DND-41 (cell line): ENCODE measurements at regions not wholly inside any gene's neighbourhood (a gene's known extent, or its start where the extent isn't known, plus 50 kb on each side); places are given as distances from the start of the nearest gene placed in this dataset.

Source experiments
- ATAC-seq: fragments of 200-7000 bp; cut with Tn5 transposase; 3 replicates; pipeline ENCODE4 v1.9.1; 2021; ENCODE audit warnings: low read depth; ENCODE audit not compliant: insufficient read depth
- DNase-seq: peaks from one replicate; pipeline ENCODE4 v3.0.0-alpha.2; 2020
- H2AFZ ChIP-seq: 2 replicates; pipeline ENCODE4 v1.6.0; 2012; ENCODE audit warnings: low read depth, low read length
- H3K27ac ChIP-seq: 2 replicates; pipeline ENCODE4 v1.5.1; 2012; ENCODE audit warnings: low read length, inconsistent platforms
- H3K27me3 ChIP-seq: fragments of 200-600 bp; sonication (generic); 2 replicates; pipeline ENCODE4 v1.6.0; 2012; ENCODE audit warnings: low read length, mild to moderate bottlenecking, inconsistent platforms; ENCODE audit not compliant: insufficient read depth, poor library complexity
- H3K36me3 ChIP-seq: 2 replicates; pipeline ENCODE4 v1.5.1; 2012; ENCODE audit warnings: low read length, inconsistent platforms; ENCODE audit not compliant: insufficient read depth
- H3K4me1 ChIP-seq: 2 replicates; pipeline ENCODE4 v1.5.1; 2012; ENCODE audit warnings: mild to moderate bottlenecking, low read length; ENCODE audit not compliant: insufficient read depth
- H3K4me2 ChIP-seq: 2 replicates; pipeline ENCODE4 v1.6.0; 2012; ENCODE audit warnings: mild to moderate bottlenecking, moderate library complexity, low read length, inconsistent platforms; ENCODE audit not compliant: insufficient read depth
- H3K4me3 ChIP-seq, 2 experiments: fragments of 200-600 bp in 1 of 2; shearing (Covaris generic) in 1 of 2; 2 replicates each; pipeline ENCODE4 v1.5.1; 2012 to 2016; ENCODE audit warnings: inconsistent platforms in 2 of 2, low read length in 2 of 2, mild to moderate bottlenecking in 2 of 2, low read depth in 1 of 2, moderate library complexity in 1 of 2
- H3K79me2 ChIP-seq: 2 replicates; pipeline ENCODE4 v1.6.0; 2012; ENCODE audit warnings: low read length, inconsistent platforms; ENCODE audit not compliant: insufficient read depth
- H3K9ac ChIP-seq: 2 replicates; pipeline ENCODE4 v1.6.0; 2012; ENCODE audit warnings: low read depth, mild to moderate bottlenecking, inconsistent platforms, low read length, moderate library complexity
- H3K9me3 ChIP-seq: 2 replicates; pipeline ENCODE4 v1.5.1; 2012; ENCODE audit warnings: low read length, moderate library complexity, mild to moderate bottlenecking, inconsistent platforms; ENCODE audit not compliant: insufficient read depth, severe bottlenecking
- H4K20me1 ChIP-seq: 2 replicates; pipeline ENCODE4 v1.6.0; 2012; ENCODE audit warnings: low read length; ENCODE audit not compliant: insufficient read depth
- EZH2 ChIP-seq: IDR thresholded peaks from 3 replicates; pipeline ENCODE4 v1.6.1; 2012; ENCODE audit warnings: borderline replicate concordance, low read depth, mild to moderate bottlenecking, moderate library complexity, low read length, inconsistent platforms; ENCODE audit not compliant: severe bottlenecking
- TF ChIP-seq, protein P1 (sequence below): IDR thresholded peaks from 2 replicates; pipeline ENCODE4 v1.5.1; 2012; ENCODE audit warnings: borderline replicate concordance, low read length, moderate library complexity, mild to moderate bottlenecking; ENCODE audit not compliant: poor library complexity, severe bottlenecking; ENCODE audit errors: extremely low read depth

DNA sequence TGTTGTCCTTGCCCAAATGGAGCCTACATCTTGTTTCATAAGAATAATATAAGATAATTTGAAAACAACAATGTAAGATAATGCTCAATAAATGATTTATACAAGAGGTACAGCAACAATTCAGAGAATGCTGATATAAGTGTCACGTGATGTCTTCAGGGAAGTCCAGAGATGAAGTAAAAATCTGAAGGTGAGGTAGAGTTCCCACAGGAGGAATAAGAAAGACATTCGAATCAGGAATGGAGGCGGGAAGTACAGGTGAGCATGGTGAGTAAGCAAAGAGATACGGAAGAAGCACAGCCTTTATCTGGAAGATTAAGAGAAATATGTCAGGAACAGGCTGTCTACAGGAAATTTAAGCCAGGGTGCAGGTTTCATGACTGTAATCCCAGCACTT lies 165.9 kb upstream of the MARCKS start:
- TF ChIP-seq, protein P1, sequence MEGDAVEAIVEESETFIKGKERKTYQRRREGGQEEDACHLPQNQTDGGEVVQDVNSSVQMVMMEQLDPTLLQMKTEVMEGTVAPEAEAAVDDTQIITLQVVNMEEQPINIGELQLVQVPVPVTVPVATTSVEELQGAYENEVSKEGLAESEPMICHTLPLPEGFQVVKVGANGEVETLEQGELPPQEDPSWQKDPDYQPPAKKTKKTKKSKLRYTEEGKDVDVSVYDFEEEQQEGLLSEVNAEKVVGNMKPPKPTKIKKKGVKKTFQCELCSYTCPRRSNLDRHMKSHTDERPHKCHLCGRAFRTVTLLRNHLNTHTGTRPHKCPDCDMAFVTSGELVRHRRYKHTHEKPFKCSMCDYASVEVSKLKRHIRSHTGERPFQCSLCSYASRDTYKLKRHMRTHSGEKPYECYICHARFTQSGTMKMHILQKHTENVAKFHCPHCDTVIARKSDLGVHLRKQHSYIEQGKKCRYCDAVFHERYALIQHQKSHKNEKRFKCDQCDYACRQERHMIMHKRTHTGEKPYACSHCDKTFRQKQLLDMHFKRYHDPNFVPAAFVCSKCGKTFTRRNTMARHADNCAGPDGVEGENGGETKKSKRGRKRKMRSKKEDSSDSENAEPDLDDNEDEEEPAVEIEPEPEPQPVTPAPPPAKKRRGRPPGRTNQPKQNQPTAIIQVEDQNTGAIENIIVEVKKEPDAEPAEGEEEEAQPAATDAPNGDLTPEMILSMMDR: no peak
- TF ChIP-seq EZH2: no peak
- no peak overlapping the region for H3K4me3 ChIP-seq
- no peak for ATAC-seq
- H3K9ac ChIP-seq: no peak overlapping the region
- no peak overlapping the region for H3K4me2 ChIP-seq
- DNase-seq: no peak
- H3K27ac ChIP-seq: no peak overlapping the region
- H3K4me1 ChIP-seq: no peaks in the 10 kb centered on the region
- no peaks in the 10 kb centered on the region for H3K27me3 ChIP-seq
- H3K79me2 ChIP-seq: no peaks in the 10 kb centered on the region
- no peaks in the 10 kb centered on the region for H3K36me3 ChIP-seq
- H2AFZ ChIP-seq: no peak overlapping the region
- no peaks in the 10 kb centered on the region for H3K9me3 ChIP-seq
- no peaks in the 10 kb centered on the region for H4K20me1 ChIP-seq

DNA sequence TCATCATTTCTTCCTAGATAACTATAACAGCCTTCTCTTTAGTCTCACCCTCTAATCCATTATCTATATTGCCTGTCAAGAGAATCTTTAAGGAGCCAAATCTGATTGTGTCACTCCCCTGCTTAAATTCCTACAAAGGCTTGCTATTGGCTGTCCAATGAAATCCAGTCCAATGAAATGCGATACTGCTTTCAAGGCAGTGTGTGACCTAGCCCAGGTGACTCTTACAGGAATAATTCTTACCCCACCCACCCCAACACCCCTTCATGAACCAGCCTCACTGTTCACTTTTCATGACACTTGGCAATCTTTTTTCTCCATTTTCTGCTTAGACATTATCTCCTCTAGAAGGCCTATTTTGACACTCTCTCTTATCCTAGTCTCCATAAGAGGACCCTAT lies 163.3 kb upstream of the MARCKS start:
- H3K36me3 ChIP-seq: no peaks in the 10 kb centered on the region
- H3K9me3 ChIP-seq: no peaks in the 10 kb centered on the region
- no peak overlapping the region for H3K4me3 ChIP-seq
- TF ChIP-seq, protein P1: no peak
- no peak for TF ChIP-seq EZH2
- no peaks in the 10 kb centered on the region for H3K27me3 ChIP-seq
- DNase-seq (no peak), ATAC-seq (no peak)
- H4K20me1 ChIP-seq: no peaks in the 10 kb centered on the region
- no peaks in the 10 kb centered on the region for H3K79me2 ChIP-seq
- no peak overlapping the region for H3K27ac ChIP-seq
- no peak overlapping the region for H3K9ac ChIP-seq
- H3K4me1 ChIP-seq: no peaks in the 10 kb centered on the region
- no peak overlapping the region for H2AFZ ChIP-seq
- H3K4me2 ChIP-seq: no peak overlapping the region

DNA sequence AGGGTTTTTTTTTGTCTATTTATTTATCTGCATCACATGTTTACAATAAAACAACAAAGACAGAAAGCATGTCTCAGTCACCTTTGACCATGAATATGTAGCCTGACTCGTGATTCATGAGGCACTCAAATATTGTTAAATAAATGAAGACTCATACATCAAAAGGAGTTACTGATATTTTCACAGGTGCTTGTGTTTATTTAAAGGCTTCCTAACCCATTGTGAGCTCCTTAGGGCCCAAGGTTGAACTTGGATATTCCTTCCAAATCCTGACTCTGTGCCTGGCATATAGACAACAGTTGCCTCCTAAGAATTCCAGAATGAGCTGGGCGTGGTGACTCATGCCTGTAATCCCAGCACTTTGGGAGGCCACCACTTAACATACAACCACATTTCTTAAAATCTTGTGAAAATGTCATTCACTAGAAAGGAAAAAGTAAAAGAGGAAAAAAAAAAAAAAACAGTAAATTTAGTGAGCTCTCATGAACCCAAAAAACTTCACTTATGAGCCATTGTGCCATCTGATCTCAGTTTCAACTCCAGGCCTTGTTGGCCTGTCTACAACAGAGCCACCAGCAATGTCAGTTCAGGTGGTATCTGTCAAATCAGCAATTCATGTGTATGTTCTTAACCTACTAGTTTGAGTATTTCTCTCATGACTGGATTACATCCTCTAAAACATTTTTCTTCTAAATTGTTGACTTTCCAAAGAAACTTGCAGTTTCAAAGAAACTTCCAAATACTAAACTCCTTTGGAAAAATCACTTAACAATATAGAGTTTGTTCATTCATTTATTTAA lies 162.7 kb upstream of the MARCKS start:
- H3K27ac ChIP-seq: no peak overlapping the region
- no peaks in the 10 kb centered on the region for H3K36me3 ChIP-seq

More for the DNA sequence above, 162.7 kb upstream of the MARCKS start:
- TF ChIP-seq, protein P1: no peak
- no peak for TF ChIP-seq EZH2
- Histone ChIP-seq H4K20me1 (no peaks in the 10 kb centered on the region), H2AFZ (no peak overlapping the region), H3K9ac (no peak overlapping the region), H3K79me2 (no peaks in the 10 kb centered on the region), H3K27me3 (no peaks in the 10 kb centered on the region), H3K4me3 (no peak overlapping the region), H3K4me2 (no peak overlapping the region), H3K9me3 (no peaks in the 10 kb centered on the region), H3K4me1 (no peaks in the 10 kb centered on the region)
- no peak for DNase-seq
- ATAC-seq: no peak
